Mucosa of descending colon (tissue), 3 donors: ENCODE measurements at regions not wholly inside any gene's neighbourhood (a gene's known extent, or its start where the extent isn't known, plus 50 kb on each side); places are given as distances from the start of the nearest gene placed in this dataset.

Source experiments
- ATAC-seq: fragments of 200-7000 bp; cut with Tn5 transposase; one replicate; pipeline ENCODE4 v1.9.1; 2020; ENCODE audit warnings: mild to moderate bottlenecking, moderate library complexity
- DNase-seq, 3 donors: peaks; one replicate each; pipeline ENCODE4 v3.0.0-alpha.2; 2020
- H3K36me3 ChIP-seq: fragments of 200-600 bp; one replicate; pipeline ENCODE4 v1.8.0; 2021; ENCODE audit warnings: low read depth, mild to moderate bottlenecking
- H3K4me1 ChIP-seq: fragments of 200-600 bp; one replicate; pipeline ENCODE4 v1.8.0; 2021; ENCODE audit warnings: low read depth, mild to moderate bottlenecking
- H3K4me3 ChIP-seq: fragments of 200-600 bp; one replicate; pipeline ENCODE4 v1.8.0; 2021; ENCODE audit warnings: mild to moderate bottlenecking
- H3K9me3 ChIP-seq: fragments of 200-600 bp; one replicate; pipeline ENCODE4 v1.8.0; 2021; ENCODE audit warnings: mild to moderate bottlenecking
- intact Hi-C, 2 donors: fragments of 100-400 bp; cut with DNase I in 1 of 2; cut with micrococcal nuclease in 1 of 2; formaldehyde crosslinking; loops; one replicate each; pipeline versions ENCODE4 v1.11.0 to v1.11.1; 2022; cut with DNase I, micrococcal nuclease
- TF ChIP-seq, protein P1 (sequence below): fragments of 200-600 bp; IDR thresholded peaks from one replicate; pipeline ENCODE4 v1.8.0; 2022; ENCODE audit warnings: antibody characterized with exemption, mild to moderate bottlenecking
- donor health status: DM: no; HTN: no; CAD: no; lungs with moderate emphysema.
- donor health status: DM: no; HTN: no; CAD: no.
- donor health status: DM: no; HTN: yes; CAD: no.

DNA sequence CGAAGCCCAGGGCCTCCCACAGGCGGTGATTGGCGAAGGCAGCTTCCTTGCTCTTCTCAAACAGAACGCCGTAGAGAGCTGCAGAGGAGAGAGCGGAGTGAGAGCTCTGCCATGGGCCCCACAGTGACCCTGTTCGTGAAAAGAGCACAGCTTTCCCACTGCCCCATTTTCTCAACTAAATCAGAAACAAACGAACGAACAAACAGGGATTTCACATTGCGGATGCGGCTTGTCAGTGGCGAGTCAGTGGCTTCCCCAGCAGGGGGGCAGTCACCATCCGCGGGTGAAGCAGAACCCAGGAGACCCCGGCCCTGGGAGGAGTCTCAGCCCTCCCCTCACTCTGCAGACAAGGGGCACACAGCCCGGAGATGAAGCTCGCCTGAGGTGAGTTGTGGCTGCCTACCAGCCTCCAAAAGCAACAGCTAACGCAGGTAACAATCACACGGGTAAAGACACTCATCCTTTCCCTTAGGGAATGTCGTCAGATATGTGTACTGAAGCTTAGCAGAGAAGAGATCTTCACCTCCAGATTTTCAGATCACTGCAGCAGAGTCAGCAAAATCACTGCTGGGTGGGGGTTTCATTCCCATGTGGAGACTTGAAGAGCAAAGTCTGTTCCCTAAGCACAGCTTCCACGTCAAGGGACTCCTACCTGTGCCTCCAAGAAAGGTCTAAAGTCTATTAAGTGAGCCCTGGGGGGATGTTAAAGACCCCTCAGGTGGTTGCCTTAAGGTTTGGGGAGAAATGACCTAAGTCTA, 51.2 kb upstream of the GPR31 start:
- H3K4me3 ChIP-seq: no peak overlapping the region
- H3K4me1 ChIP-seq: no peaks in the 10 kb centered on the region
- intact Hi-C loops: no loop called here
- H3K36me3 ChIP-seq: no peaks in the 10 kb centered on the region
- ATAC-seq (no peak), DNase-seq (no peak)
- H3K9me3 ChIP-seq: no peaks in the 10 kb centered on the region
- TF ChIP-seq, protein P1, sequence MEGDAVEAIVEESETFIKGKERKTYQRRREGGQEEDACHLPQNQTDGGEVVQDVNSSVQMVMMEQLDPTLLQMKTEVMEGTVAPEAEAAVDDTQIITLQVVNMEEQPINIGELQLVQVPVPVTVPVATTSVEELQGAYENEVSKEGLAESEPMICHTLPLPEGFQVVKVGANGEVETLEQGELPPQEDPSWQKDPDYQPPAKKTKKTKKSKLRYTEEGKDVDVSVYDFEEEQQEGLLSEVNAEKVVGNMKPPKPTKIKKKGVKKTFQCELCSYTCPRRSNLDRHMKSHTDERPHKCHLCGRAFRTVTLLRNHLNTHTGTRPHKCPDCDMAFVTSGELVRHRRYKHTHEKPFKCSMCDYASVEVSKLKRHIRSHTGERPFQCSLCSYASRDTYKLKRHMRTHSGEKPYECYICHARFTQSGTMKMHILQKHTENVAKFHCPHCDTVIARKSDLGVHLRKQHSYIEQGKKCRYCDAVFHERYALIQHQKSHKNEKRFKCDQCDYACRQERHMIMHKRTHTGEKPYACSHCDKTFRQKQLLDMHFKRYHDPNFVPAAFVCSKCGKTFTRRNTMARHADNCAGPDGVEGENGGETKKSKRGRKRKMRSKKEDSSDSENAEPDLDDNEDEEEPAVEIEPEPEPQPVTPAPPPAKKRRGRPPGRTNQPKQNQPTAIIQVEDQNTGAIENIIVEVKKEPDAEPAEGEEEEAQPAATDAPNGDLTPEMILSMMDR: no peak

DNA sequence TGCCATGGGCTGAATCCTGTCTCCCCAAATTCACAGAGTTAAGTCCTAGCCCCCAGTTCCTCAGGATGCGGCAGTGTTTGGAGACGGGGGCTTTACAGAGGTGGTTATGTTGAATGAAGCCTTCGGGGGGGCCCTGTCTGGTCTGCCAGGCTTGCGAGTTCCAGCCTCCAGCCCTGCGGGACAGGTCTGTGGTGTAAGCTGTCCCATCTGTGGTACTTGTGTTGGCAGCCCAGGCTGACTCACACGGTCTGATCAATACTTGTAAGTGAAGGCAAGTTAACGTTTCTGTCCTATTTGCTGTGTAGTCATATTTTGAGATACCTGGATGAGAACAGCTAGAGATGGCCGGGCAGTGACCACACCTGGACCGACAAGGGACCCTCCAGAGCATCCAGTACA, 51.8 kb upstream of the GPR31 start:
- DNase-seq (no peak), ATAC-seq (no peak)
- intact Hi-C loops: no loop called here
- Histone ChIP-seq H3K36me3 (no peaks in the 10 kb centered on the region), H3K4me3 (no peak overlapping the region), H3K4me1 (no peaks in the 10 kb centered on the region), H3K9me3 (no peaks in the 10 kb centered on the region)
- TF ChIP-seq, protein P1: no peak

- Histone ChIP-seq H3K9me3 (no peaks in the 10 kb centered on the region), H3K36me3 (no peaks in the 10 kb centered on the region), H3K4me1 (no peaks in the 10 kb centered on the region), H3K4me3 (no peak overlapping the region)
- ATAC-seq: no peak
- no peak for DNase-seq
- intact Hi-C loops: no loop called here
- TF ChIP-seq, protein P1: no peak
Measured at GRCh38 chr6:167210375-167211294, 52.9 kb upstream of the GPR31 start.

DNA sequence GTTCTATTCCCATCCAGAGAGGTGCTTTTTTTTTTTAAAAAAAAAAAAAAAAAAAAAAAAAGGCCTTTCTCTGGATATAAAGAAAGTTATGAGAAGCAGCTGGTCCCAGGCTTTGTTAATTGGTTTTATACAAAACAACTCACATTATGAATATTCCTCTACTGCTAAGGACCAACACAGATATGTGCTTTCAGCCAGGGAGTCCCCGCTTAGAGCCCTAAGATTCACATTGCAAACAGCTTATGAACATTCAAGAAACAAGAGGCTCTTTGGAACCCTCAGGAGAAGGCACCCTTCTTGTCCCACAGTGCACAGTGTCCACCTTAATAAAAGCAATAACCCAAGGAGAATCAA, 53.5 kb upstream of the GPR31 start:
- Histone ChIP-seq H3K4me3 (no peak overlapping the region), H3K36me3 (no peaks in the 10 kb centered on the region), H3K9me3 (no peaks in the 10 kb centered on the region), H3K4me1 (no peaks in the 10 kb centered on the region)
- TF ChIP-seq, protein P1: no peak
- ATAC-seq (no peak), DNase-seq (no peak)
- intact Hi-C loops: no loop called here

GRCh38 chr6:167211881-167212712, 54.3 kb upstream of the GPR31 start:
- intact Hi-C loops: no loop called here
- Histone ChIP-seq H3K36me3 (no peaks in the 10 kb centered on the region), H3K4me1 (no peaks in the 10 kb centered on the region), H3K9me3 (no peaks in the 10 kb centered on the region), H3K4me3 (no peak overlapping the region)
- ATAC-seq: no peak
- TF ChIP-seq, protein P1: no peak
- DNase-seq: no peak
